ENCODE measurements at regions not wholly inside any gene's neighbourhood (a gene's known extent, or its start where the extent isn't known, plus 50 kb on each side); places are given as distances from the start of the nearest gene placed in this dataset.
A peak's percentile ranks its signal among the peaks of the same experiment; 100 is the strongest.

- TF ChIP-seq E4F1 (IDR thresholded peaks at IDR 0.05; ENCODE audit: borderline replicate concordance, partially characterized antibody) (no peak), ZBTB33 (IDR thresholded peaks at IDR 0.05) (no peak), SP1 (IDR thresholded peaks at IDR 0.05; ENCODE audit: low read depth, low read length) (no peak), TCF12 (IDR thresholded peaks at IDR 0.05; ENCODE audit: low read depth, low read length) (peak; percentile 71; the same call in 1 of the 2 replicates), BRCA1 (IDR thresholded peaks at IDR 0.05; ENCODE audit: low read depth, low read length) (no peak), POLR2AphosphoS5 (IDR thresholded peaks at IDR 0.05; ENCODE audit: low read length) (no peak), RELA (IDR thresholded peaks at IDR 0.05; ENCODE audit: borderline replicate concordance, partially characterized antibody) (no peak), GATAD2B (conservative IDR thresholded peaks at IDR 0.05; ENCODE audit: low read depth) (no peak), CHD2 (IDR thresholded peaks at IDR 0.05; ENCODE audit: borderline replicate concordance, low read depth, low read length) (no peak), SPI1 (IDR thresholded peaks at IDR 0.05; ENCODE audit: borderline replicate concordance, insufficient read depth, low read depth, low read length) (no peak), CHD1 (IDR thresholded peaks at IDR 0.05; ENCODE audit: low read depth, low read length) (no peak), SMAD1 (IDR thresholded peaks at IDR 0.05; ENCODE audit: low read depth, partially characterized antibody) (no peak), RFX5 (IDR thresholded peaks at IDR 0.05; ENCODE audit: low read depth, low read length) (no peak), ATF2 (IDR thresholded peaks at IDR 0.05; ENCODE audit: low read length) (peak; percentile 57; the same call in 1 of the 2 replicates), MAX (IDR thresholded peaks at IDR 0.05; ENCODE audit: low read depth, low read length) (no peak), CBX3 (IDR thresholded peaks at IDR 0.05; ENCODE audit: borderline replicate concordance, low read depth) (no peak), BMI1 (IDR thresholded peaks at IDR 0.05; ENCODE audit: borderline replicate concordance) (no peak), CHD4 (IDR thresholded peaks at IDR 0.05) (no peak), ZBED1 (IDR thresholded peaks at IDR 0.05; ENCODE audit: borderline replicate concordance) (no peak; the same call in 1 of the 2 replicates), ZNF217 (IDR thresholded peaks at IDR 0.05) (no peak), KAT2A (conservative IDR thresholded peaks at IDR 0.05; ENCODE audit: control insufficient read depth, low read depth, low read length) (no peak), STAT1 (conservative IDR thresholded peaks at IDR 0.05) (no peak), POU2F2 (IDR thresholded peaks at IDR 0.05; ENCODE audit: borderline replicate concordance, low read depth, low read length) (no peak), CREB1 (IDR thresholded peaks at IDR 0.05; ENCODE audit: low read depth) (no peak), JUNB (IDR thresholded peaks at IDR 0.05) (peak; percentile 68), POLR2AphosphoS2 (IDR thresholded peaks at IDR 0.05; ENCODE audit: low read depth, low read length) (no peak)
Measured at GRCh38 chr2:41930807-41931566, 116.8 kb upstream of the PKDCC start (continued).

Data from GM12878 (cell line).